ENCODE measurements at regions not wholly inside any gene's neighbourhood (a gene's known extent, or its start where the extent isn't known, plus 50 kb on each side); places are given as distances from the start of the nearest gene placed in this dataset.

DNA sequence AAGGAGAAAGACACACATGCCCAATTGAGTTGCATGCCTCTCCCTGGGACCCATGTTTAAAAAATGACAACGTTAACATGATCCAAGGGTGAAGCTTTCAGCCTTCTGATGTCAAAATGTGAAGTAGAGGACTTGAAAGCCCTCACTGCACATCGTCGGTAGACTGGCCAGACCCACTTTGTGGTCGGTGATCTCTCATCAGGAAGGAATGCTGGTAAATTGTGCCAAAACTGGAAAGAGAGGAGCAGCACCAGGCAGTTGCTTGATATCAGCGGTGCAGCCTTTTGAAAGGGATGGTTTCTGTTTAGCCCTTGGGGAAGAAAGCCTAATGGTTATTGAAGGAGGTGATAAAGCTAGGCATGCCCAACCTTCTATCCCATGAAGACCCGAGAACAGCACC, 125.3 kb upstream of the MARCHF11 start (continued):
- no peak for TF ChIP-seq KDM4A (IDR thresholded peaks at IDR 0.05; ENCODE audit: low read depth, low read length, severe bottlenecking)
